ENCODE measurements at regions not wholly inside any gene's neighbourhood (a gene's known extent, or its start where the extent isn't known, plus 50 kb on each side); places are given as distances from the start of the nearest gene placed in this dataset.

DNA sequence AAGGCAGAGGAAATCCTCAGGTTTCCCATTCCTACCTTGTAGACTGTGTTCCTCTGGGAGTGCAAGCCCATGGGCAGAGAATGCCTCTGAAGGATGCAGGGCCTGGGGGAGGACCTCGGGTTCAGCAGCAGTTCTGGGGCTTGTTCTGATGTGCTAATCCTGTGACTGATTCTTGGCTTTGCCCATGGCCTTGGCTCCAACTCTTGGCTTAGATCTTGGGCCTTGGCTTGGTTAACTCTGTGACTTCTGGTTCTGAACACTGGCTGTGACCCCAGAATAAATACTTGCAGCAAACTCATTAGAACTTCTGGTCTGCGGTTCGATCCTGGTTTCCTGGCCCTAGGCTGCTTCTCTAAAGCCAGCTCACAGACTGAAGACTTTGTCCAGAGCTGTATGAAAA is 366.9 kb upstream of the ZEB2 start:
- Histone ChIP-seq H3K4me2 (ENCODE audit: low read length) (no peak overlapping the region), H3K4me3 (ENCODE audit: insufficient read depth, low read depth, low read length) (no peak overlapping the region), H3K27me3 (ENCODE audit: insufficient read depth, low read length) (no peaks in the 10 kb centered on the region), H3K4me1 (ENCODE audit: insufficient read depth, low read length) (no peaks in the 10 kb centered on the region), H3K9ac (ENCODE audit: low read length) (no peak overlapping the region), H3K9me3 (ENCODE audit: insufficient read depth, low read depth, low read length) (no peaks in the 10 kb centered on the region), H2AFZ (ENCODE audit: low read depth, low read length) (no peak overlapping the region), H3K36me3 (ENCODE audit: insufficient read depth, low read length) (no peaks in the 10 kb centered on the region), H3K79me2 (ENCODE audit: insufficient read depth, low read length) (no peaks in the 10 kb centered on the region), H4K20me1 (ENCODE audit: insufficient read depth, low read length) (no peaks in the 10 kb centered on the region), H3K27ac (ENCODE audit: low read depth, low read length) (no peak overlapping the region)
- Mint-ChIP-seq H3K36me3 (ENCODE audit: low read depth, unreplicated experiment) (no peaks in the 10 kb centered on the region), H3K9me3 (ENCODE audit: unreplicated experiment) (no peaks in the 10 kb centered on the region), H3K27ac (ENCODE audit: unreplicated experiment) (no peak overlapping the region), H3K4me1 (ENCODE audit: low read depth, unreplicated experiment) (peaks cover 4% of the 10 kb centered on the region), H3K27me3 (ENCODE audit: low read depth, unreplicated experiment) (no peaks in the 10 kb centered on the region), H3K4me3 (ENCODE audit: unreplicated experiment) (no peak overlapping the region)
- no peak for FAIRE-seq
- no peak for TF ChIP-seq EZH2 (IDR thresholded peaks at IDR 0.05; ENCODE audit: insufficient read depth, low read length)
- TF ChIP-seq, protein P1, sequence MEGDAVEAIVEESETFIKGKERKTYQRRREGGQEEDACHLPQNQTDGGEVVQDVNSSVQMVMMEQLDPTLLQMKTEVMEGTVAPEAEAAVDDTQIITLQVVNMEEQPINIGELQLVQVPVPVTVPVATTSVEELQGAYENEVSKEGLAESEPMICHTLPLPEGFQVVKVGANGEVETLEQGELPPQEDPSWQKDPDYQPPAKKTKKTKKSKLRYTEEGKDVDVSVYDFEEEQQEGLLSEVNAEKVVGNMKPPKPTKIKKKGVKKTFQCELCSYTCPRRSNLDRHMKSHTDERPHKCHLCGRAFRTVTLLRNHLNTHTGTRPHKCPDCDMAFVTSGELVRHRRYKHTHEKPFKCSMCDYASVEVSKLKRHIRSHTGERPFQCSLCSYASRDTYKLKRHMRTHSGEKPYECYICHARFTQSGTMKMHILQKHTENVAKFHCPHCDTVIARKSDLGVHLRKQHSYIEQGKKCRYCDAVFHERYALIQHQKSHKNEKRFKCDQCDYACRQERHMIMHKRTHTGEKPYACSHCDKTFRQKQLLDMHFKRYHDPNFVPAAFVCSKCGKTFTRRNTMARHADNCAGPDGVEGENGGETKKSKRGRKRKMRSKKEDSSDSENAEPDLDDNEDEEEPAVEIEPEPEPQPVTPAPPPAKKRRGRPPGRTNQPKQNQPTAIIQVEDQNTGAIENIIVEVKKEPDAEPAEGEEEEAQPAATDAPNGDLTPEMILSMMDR (IDR thresholded peaks at IDR 0.05; ENCODE audit: insufficient read depth, low read depth, low read length): no peak
- peak; percentile 30 for DNase-seq (ENCODE audit: low read depth)

DNA sequence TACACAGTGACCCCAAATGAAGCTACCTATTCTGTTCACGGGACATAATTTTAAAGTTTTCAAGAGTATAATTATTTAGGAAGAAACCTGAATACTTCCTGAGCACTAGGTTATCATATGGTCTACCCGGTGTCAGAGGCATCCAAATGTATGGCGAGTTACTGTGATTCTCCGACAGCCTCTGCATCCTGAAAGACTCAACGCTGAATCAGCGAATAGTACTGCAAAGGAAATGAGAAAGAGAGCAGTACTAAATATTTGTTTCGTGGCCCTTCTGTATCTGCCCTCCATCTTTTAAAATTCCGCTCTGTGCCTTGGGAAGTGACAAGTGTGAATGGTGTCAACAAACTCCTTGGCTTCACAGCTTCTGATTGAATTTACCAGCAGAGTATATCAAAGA is 358.0 kb upstream of the ZEB2 start:
- Mint-ChIP-seq H3K4me1 (ENCODE audit: low read depth, unreplicated experiment) (no peaks in the 10 kb centered on the region), H3K27me3 (ENCODE audit: low read depth, unreplicated experiment) (no peaks in the 10 kb centered on the region), H3K27ac (ENCODE audit: unreplicated experiment) (no peak overlapping the region), H3K36me3 (ENCODE audit: low read depth, unreplicated experiment) (no peaks in the 10 kb centered on the region), H3K4me3 (ENCODE audit: unreplicated experiment) (no peak overlapping the region), H3K9me3 (ENCODE audit: unreplicated experiment) (no peaks in the 10 kb centered on the region)
- H3K36me3 ChIP-seq (ENCODE audit: insufficient read depth, low read length): no peaks in the 10 kb centered on the region
- H3K4me2 ChIP-seq (ENCODE audit: low read length): no peak overlapping the region
- H3K27ac ChIP-seq (ENCODE audit: low read depth, low read length): no peak overlapping the region
- TF ChIP-seq EZH2 (IDR thresholded peaks at IDR 0.05; ENCODE audit: insufficient read depth, low read length): no peak
- TF ChIP-seq, protein P1 (IDR thresholded peaks at IDR 0.05; ENCODE audit: insufficient read depth, low read depth, low read length): no peak
- no peak overlapping the region for H3K4me3 ChIP-seq (ENCODE audit: insufficient read depth, low read depth, low read length)
- H3K27me3 ChIP-seq (ENCODE audit: insufficient read depth, low read length): no peaks in the 10 kb centered on the region
- H3K9ac ChIP-seq (ENCODE audit: low read length): no peak overlapping the region
- no peak overlapping the region for H2AFZ ChIP-seq (ENCODE audit: low read depth, low read length)
- no peak for DNase-seq (ENCODE audit: low read depth)
- H3K4me1 ChIP-seq (ENCODE audit: insufficient read depth, low read length): no peaks in the 10 kb centered on the region
- H4K20me1 ChIP-seq (ENCODE audit: insufficient read depth, low read length): no peaks in the 10 kb centered on the region
- H3K9me3 ChIP-seq (ENCODE audit: insufficient read depth, low read depth, low read length): no peaks in the 10 kb centered on the region
- FAIRE-seq: no peak
- no peaks in the 10 kb centered on the region for H3K79me2 ChIP-seq (ENCODE audit: insufficient read depth, low read length)

- H3K27me3 Mint-ChIP-seq (ENCODE audit: low read depth, unreplicated experiment): no peaks in the 10 kb centered on the region
- H2AFZ ChIP-seq (ENCODE audit: low read depth, low read length): no peak overlapping the region
- H3K4me1 ChIP-seq (ENCODE audit: insufficient read depth, low read length): no peaks in the 10 kb centered on the region
- no peaks in the 10 kb centered on the region for H3K27me3 ChIP-seq (ENCODE audit: insufficient read depth, low read length)
- no peak overlapping the region for H3K4me2 ChIP-seq (ENCODE audit: low read length)
- H3K27ac Mint-ChIP-seq (ENCODE audit: unreplicated experiment): no peak overlapping the region
- H4K20me1 ChIP-seq (ENCODE audit: insufficient read depth, low read length): no peaks in the 10 kb centered on the region
- DNase-seq (ENCODE audit: low read depth) (peak; percentile 34), FAIRE-seq (no peak)
- H3K9ac ChIP-seq (ENCODE audit: low read length): no peak overlapping the region
- no peaks in the 10 kb centered on the region for H3K4me1 Mint-ChIP-seq (ENCODE audit: low read depth, unreplicated experiment)
- H3K79me2 ChIP-seq (ENCODE audit: insufficient read depth, low read length): no peaks in the 10 kb centered on the region
- no peak overlapping the region for H3K27ac ChIP-seq (ENCODE audit: low read depth, low read length)
- no peaks in the 10 kb centered on the region for H3K9me3 ChIP-seq (ENCODE audit: insufficient read depth, low read depth, low read length)
- no peak overlapping the region for H3K4me3 Mint-ChIP-seq (ENCODE audit: unreplicated experiment)
- H3K36me3 ChIP-seq (ENCODE audit: insufficient read depth, low read length): no peaks in the 10 kb centered on the region
- no peaks in the 10 kb centered on the region for H3K9me3 Mint-ChIP-seq (ENCODE audit: unreplicated experiment)
- TF ChIP-seq, protein P1 (IDR thresholded peaks at IDR 0.05; ENCODE audit: insufficient read depth, low read depth, low read length): no peak
- no peak for TF ChIP-seq EZH2 (IDR thresholded peaks at IDR 0.05; ENCODE audit: insufficient read depth, low read length)
- H3K36me3 Mint-ChIP-seq (ENCODE audit: low read depth, unreplicated experiment): no peaks in the 10 kb centered on the region
- no peak overlapping the region for H3K4me3 ChIP-seq (ENCODE audit: insufficient read depth, low read depth, low read length)
These were observed 356.1 kb upstream of the ZEB2 start for GRCh38 chr2:144876013-144876412.

Data from astrocyte (in vitro differentiated cells and primary cell).